HG02884 (cell line): ENCODE measurements at regions not wholly inside any gene's neighbourhood (a gene's known extent, or its start where the extent isn't known, plus 50 kb on each side); places are given as distances from the start of the nearest gene placed in this dataset.
A peak's percentile ranks its signal among the peaks of the same experiment; 100 is the strongest.

Experiments used
- ATAC-seq: cut with Tn5 transposase; IDR thresholded peaks from one replicate; pipeline ENCODE4 v1.9.1; 2021; ENCODE audit warnings: mild to moderate bottlenecking, moderate library complexity; ENCODE audit not compliant: unreplicated experiment

- peak; percentile 66 for ATAC-seq
These were observed 298.1 kb upstream of the N4BP1 start for GRCh38 chr16:48907906-48908634.

- no peak for ATAC-seq
These were observed 295.9 kb upstream of the N4BP1 start for GRCh38 chr16:48905632-48906505.

GRCh38 chr16:48904333-48904732 is 294.4 kb upstream of the N4BP1 start:
- ATAC-seq: no peak

GRCh38 chr16:48903039-48903438 is 293.1 kb upstream of the N4BP1 start:
- no peak for ATAC-seq

GRCh38 chr16:48901712-48902374 is 291.9 kb upstream of the N4BP1 start:
- no peak for ATAC-seq

GRCh38 chr16:48899500-48899899 is 289.5 kb upstream of the N4BP1 start:
- no peak for ATAC-seq

GRCh38 chr16:48897698-48898205 is 287.8 kb upstream of the N4BP1 start:
- ATAC-seq: no peak

- no peak for ATAC-seq
These were observed 285.2 kb upstream of the N4BP1 start for GRCh38 chr16:48895142-48895541.

- ATAC-seq: no peak
These were observed 282.9 kb upstream of the N4BP1 start for GRCh38 chr16:48892893-48893292.

- no peak for ATAC-seq
These were observed 277.7 kb upstream of the N4BP1 start for GRCh38 chr16:48887646-48888210.

- no peak for ATAC-seq
These were observed 275.5 kb upstream of the N4BP1 start for GRCh38 chr16:48885471-48885870.

GRCh38 chr16:48881272-48881671 is 271.3 kb upstream of the N4BP1 start:
- ATAC-seq: no peak

GRCh38 chr16:48879223-48880122 is 269.5 kb upstream of the N4BP1 start:
- no peak for ATAC-seq

- ATAC-seq: no peak
These were observed 268.0 kb upstream of the N4BP1 start for GRCh38 chr16:48877946-48878345.

- ATAC-seq: no peak
These were observed 260.2 kb upstream of the N4BP1 start for GRCh38 chr16:48870141-48870540.

GRCh38 chr16:48865520-48865919 is 255.5 kb upstream of the N4BP1 start:
- ATAC-seq: no peak

GRCh38 chr16:48864055-48864454 is 254.1 kb upstream of the N4BP1 start:
- ATAC-seq: no peak

- ATAC-seq: no peak
These were observed 252.1 kb upstream of the N4BP1 start for GRCh38 chr16:48862087-48862532.

- ATAC-seq: no peak
These were observed 250.4 kb upstream of the N4BP1 start for GRCh38 chr16:48860341-48860740.

- ATAC-seq: no peak
These were observed 243.0 kb upstream of the N4BP1 start for GRCh38 chr16:48852951-48853350.
